ENCODE measurements at regions not wholly inside any gene's neighbourhood (a gene's known extent, or its start where the extent isn't known, plus 50 kb on each side); places are given as distances from the start of the nearest gene placed in this dataset.

- TF ChIP-seq FOXM1 (IDR thresholded peaks at IDR 0.05; ENCODE audit: borderline replicate concordance, low read depth) (no peak), REST (IDR thresholded peaks at IDR 0.05; ENCODE audit: low read depth) (no peak), EP300 (IDR thresholded peaks at IDR 0.05; ENCODE audit: borderline replicate concordance) (no peak), ZBTB7A (IDR thresholded peaks at IDR 0.05; ENCODE audit: low read depth) (no peak), TEAD4 (IDR thresholded peaks at IDR 0.05) (no peak)
Measured at GRCh38 chr17:71966055-71966454, 154.8 kb upstream of the SOX9 start.

- TF ChIP-seq CREB1 (IDR thresholded peaks at IDR 0.05; ENCODE audit: low read depth) (no peak), REST (IDR thresholded peaks at IDR 0.05; ENCODE audit: low read depth) (no peak), TAF1 (IDR thresholded peaks at IDR 0.05; ENCODE audit: low read depth) (no peak), TEAD4 (IDR thresholded peaks at IDR 0.05) (no peak), CEBPB (IDR thresholded peaks at IDR 0.05) (no peak), MAX (IDR thresholded peaks at IDR 0.05) (no peak)
Measured at GRCh38 chr17:71966459-71967313, 154.1 kb upstream of the SOX9 start.

- TF ChIP-seq TAF1 (IDR thresholded peaks at IDR 0.05; ENCODE audit: low read depth) (no peak), EGR1 (IDR thresholded peaks at IDR 0.05) (no peak), CREB1 (IDR thresholded peaks at IDR 0.05; ENCODE audit: low read depth) (no peak), CEBPB (IDR thresholded peaks at IDR 0.05) (no peak), EP300 (IDR thresholded peaks at IDR 0.05; ENCODE audit: borderline replicate concordance) (no peak), TCF12 (IDR thresholded peaks at IDR 0.05; ENCODE audit: low read depth) (no peak), MAX (IDR thresholded peaks at IDR 0.05) (no peak), ZBTB7A (IDR thresholded peaks at IDR 0.05; ENCODE audit: low read depth) (no peak), USF1 (IDR thresholded peaks at IDR 0.05) (no peak), YY1 (IDR thresholded peaks at IDR 0.05; ENCODE audit: low read depth) (no peak), RAD21 (IDR thresholded peaks at IDR 0.05; ENCODE audit: low read depth) (no peak)
Measured at GRCh38 chr17:71969500-71969899, 151.3 kb upstream of the SOX9 start.

- TF ChIP-seq EGR1 (IDR thresholded peaks at IDR 0.05) (no peak), NFIC (IDR thresholded peaks at IDR 0.05) (no peak), FOXM1 (IDR thresholded peaks at IDR 0.05; ENCODE audit: borderline replicate concordance, low read depth) (no peak), MAX (IDR thresholded peaks at IDR 0.05) (no peak), TAF1 (IDR thresholded peaks at IDR 0.05; ENCODE audit: low read depth) (no peak), EP300 (IDR thresholded peaks at IDR 0.05; ENCODE audit: borderline replicate concordance) (no peak)
Measured at GRCh38 chr17:71970312-71970711, 150.5 kb upstream of the SOX9 start.

- TF ChIP-seq REST (IDR thresholded peaks at IDR 0.05; ENCODE audit: low read depth) (no peak), USF1 (IDR thresholded peaks at IDR 0.05) (no peak), NFIC (IDR thresholded peaks at IDR 0.05) (no peak), RAD21 (IDR thresholded peaks at IDR 0.05; ENCODE audit: low read depth) (no peak), ZBTB7A (IDR thresholded peaks at IDR 0.05; ENCODE audit: low read depth) (no peak), MAX (IDR thresholded peaks at IDR 0.05) (no peak), YY1 (IDR thresholded peaks at IDR 0.05; ENCODE audit: low read depth) (no peak), FOXM1 (IDR thresholded peaks at IDR 0.05; ENCODE audit: borderline replicate concordance, low read depth) (no peak), CREB1 (IDR thresholded peaks at IDR 0.05; ENCODE audit: low read depth) (no peak), EP300 (IDR thresholded peaks at IDR 0.05; ENCODE audit: borderline replicate concordance) (no peak)
Measured at GRCh38 chr17:71974051-71974450, 146.8 kb upstream of the SOX9 start.
